NCI-H1048 (cell line): ENCODE measurements at regions not wholly inside any gene's neighbourhood (a gene's known extent, or its start where the extent isn't known, plus 50 kb on each side); places are given as distances from the start of the nearest gene placed in this dataset.
"Not testable (repeated sequence)": the region's sequence is repeated elsewhere in the genome, so short reads cannot be mapped to it uniquely, and the experiment has no call there.

Experiments
- DNase-seq: peaks from one replicate; lab custom pipeline; 2025; lab: John Stamatoyannopoulos, UW

- DNase-seq: no peak
These were observed 580.3 kb upstream of the CA10 start for GRCh38 chr17:52738791-52739190.

DNA sequence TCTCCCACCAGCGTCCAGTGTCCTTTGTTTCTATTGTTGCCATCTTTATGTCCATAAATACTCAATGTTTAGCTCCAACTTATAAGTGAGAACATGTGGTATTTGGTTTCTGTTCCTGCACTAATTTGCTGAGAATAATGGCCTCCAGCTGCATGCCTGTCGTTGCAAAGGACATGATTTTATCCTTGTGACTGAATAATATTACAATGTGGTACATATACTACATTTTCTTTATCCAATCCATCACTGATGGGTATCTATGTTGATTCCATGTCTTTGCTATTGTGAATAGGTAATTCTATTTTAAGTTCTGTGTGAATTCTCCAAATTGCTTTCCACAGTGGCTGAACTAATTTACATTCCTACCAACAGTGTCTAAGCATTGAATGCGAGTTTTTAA, 578.6 kb upstream of the CA10 start:
- DNase-seq: no peak

GRCh38 chr17:52732841-52733240, 574.3 kb upstream of the CA10 start:
- DNase-seq: no peak

DNA sequence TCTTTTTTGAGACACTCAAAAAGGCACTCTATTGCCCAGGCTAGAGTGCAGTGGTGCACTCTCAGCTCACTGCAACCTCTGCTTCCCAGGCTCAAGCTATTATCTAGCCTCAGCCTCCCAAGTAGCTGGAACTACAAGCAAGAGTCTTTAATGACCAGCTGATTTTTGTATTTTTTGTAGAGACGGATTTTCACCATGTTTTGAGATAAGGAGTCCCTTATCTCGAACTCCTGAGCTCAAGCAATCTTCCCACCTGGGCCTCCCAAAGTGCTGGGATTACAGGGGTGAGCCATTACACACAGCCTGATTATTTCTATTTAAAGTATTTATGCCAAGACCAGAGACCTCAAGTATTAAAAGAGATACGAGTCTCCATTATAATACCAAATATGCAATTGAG, 566.1 kb upstream of the CA10 start:
- DNase-seq: no peak

DNA sequence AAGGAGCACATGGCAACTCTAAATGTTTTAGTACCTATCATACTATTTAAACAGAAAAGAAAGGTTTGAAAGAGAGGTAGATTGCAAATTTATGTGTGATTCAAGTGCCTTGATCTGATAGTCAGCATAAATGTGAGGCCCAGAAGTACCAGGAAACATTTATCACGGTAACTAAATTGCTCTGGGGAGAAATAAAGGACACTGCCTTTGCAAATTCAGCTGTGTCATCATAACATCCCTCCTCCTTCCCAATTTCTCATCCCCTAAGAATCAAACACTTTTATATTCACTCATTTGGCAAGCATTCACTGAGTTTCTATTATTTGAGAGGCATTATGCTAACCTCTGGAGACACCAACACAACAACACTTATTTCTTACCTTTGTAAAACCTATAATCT, 563.4 kb upstream of the CA10 start:
- no peak for DNase-seq

DNA sequence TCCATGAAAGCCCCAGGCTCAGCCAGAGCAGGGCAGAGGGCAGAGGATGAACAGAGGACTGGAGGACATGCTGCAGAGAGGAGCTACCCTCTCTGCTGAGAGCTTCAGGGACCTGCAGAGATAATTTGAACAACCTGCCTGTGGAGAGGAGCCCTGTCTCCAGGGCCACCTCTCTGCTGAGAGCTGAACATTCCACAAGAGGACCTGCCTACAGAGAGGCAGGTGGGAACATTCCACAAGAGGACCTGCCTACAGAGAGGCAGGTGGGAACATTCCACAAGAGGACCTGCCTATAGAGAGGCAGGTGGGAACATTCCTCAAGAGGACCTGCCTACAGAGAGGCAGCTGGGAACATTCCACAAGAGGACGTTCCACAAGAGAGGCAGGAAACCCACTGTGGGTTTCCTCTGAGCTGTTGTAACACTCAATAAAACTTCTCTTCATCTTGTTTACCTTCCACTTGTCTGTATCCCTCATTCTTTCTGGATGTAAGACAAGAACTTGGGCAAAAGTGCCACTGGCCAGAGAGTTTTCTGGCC, 551.9 kb upstream of the CA10 start:
- no peak for DNase-seq

- DNase-seq: no peak
These were observed 551.2 kb upstream of the CA10 start for GRCh38 chr17:52709724-52710123.

- DNase-seq: no peak
These were observed 537.8 kb upstream of the CA10 start for GRCh38 chr17:52696362-52696761.

GRCh38 chr17:52686140-52686539, 527.6 kb upstream of the CA10 start:
- DNase-seq: no peak

DNA sequence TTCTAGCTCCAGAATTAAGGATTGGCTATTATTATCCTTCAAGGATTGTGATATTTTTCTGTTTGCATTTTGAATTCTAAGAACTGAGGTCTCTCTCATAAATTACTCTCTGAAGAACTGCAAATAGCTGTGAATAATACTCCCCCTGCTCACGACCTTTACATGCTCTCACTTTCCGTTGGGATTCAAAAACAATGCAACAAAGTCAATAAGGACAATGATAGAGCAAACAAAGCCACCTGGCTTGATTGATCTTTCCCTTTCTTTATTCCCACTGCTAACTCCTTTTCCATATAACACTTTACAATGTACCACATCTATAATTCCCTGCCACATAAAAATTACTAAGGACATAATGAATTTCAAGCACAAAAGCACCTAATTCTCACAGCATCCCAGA, 523.0 kb upstream of the CA10 start:
- no peak for DNase-seq

GRCh38 chr17:52678211-52678610, 519.7 kb upstream of the CA10 start:
- no peak for DNase-seq

DNA sequence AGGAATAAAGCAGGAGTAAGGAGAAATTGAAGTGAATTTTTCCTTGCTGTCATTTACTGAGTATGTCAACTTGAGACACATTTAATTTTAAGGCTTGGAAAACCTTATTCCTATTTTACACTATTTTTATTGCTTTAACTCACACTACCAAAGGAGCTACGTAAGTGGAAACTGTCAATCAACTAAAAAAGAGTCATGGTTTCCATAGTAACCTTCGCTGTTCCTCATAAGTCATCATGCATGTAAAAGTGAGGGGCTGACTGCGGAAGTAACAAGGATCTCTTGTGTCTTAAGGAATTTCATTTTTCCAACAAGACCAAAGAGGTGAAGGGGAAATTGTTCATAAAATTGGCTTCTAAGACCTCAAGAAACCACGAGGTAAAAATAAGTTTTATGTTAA, 516.2 kb upstream of the CA10 start:
- DNase-seq: no peak

DNA sequence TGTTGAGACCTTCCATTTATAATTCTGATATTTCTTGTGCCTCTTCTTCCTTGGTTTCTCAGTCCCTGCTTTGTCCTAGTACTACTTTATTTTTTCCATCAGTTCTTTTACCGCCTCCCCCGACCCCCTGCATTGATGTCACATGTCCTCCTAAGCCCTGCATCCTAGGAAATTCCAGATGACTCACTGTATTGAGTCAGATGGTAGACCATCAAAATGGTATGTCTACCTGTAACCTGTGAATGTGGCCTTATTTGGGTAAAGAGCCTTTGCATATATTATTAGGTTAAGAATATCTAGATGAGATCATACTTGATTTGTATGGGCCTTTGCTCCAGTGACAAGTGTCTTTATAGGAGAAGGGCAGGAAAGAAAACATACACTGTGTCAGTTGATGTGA, 515.3 kb upstream of the CA10 start:
- no peak for DNase-seq

DNA sequence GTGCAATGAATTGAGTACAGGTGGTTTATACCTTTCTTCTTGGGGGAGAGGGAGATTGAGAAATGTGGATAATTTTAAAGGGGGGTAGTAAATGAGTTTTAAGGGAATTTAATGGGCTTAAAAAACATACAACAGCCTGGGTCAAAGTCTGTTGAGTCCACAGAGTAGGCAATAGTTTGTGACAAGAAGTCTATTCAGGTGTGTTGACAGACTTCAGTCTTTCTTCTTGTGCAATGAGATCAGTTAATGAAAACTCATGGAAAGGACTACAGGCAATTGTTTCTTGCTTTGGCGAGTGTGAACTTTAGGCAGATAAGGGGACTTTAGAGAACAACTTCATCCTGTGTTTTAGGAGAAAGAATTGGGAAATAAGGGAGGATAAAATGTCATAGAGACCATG, 507.8 kb upstream of the CA10 start:
- DNase-seq: no peak

- DNase-seq: no peak
These were observed 502.2 kb upstream of the CA10 start for GRCh38 chr17:52660692-52661091.

DNA sequence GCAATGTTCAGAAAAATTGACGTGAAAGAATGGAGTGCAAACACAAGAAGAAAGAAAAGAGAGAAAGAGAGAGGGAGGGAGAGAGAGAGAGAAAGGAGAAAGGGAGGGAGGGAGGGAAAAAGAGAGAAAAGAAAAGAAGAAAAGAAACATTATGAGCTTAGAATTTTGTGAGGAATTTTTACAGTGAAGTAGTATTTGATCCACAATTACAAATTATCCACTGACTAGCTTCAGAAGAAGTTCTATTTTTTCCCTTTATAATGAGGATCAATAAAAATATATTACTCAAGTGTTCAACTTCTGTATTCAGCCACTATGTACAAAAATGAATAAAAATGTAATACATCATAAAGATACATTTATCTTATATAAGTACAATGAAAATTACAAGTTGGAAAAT, 494.5 kb upstream of the CA10 start:
- DNase-seq: no peak

DNA sequence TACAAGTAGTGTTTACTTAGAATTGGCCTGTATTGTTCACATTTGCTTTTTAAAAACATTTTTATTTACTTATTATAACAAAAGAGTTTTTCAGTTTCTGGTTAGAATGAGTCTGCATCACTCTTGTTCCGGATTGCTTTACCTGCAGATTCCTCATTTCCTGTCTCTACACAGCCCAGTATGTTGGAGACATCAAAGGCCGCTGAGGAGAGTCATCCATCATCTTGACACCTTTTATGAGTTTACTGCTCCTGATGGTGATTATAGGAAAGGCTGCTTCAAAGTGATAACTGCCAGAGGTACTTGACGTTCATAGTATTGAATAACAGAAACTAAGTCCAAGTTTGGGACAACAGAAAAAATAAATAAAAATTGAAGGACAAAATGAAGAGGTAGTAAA, 490.5 kb upstream of the CA10 start:
- no peak for DNase-seq

DNA sequence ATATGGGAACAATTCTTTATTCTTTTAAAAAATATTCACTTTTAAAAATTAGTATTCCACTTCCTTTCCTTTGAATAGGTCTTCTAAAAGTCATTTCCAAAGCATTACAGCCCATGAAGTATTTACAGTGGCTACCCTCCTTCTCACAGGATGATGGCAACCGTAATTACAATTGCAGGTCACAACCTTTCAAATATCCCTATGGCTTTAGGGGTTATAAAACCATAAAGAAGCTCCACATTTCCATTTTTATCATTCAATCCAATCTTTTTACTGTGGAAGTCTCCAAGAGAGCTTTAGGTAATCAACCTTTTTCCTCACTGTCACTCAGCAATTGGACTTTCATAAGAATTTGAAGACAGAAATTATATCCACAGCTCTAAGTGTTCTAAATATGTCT, 488.9 kb upstream of the CA10 start:
- no peak for DNase-seq

DNA sequence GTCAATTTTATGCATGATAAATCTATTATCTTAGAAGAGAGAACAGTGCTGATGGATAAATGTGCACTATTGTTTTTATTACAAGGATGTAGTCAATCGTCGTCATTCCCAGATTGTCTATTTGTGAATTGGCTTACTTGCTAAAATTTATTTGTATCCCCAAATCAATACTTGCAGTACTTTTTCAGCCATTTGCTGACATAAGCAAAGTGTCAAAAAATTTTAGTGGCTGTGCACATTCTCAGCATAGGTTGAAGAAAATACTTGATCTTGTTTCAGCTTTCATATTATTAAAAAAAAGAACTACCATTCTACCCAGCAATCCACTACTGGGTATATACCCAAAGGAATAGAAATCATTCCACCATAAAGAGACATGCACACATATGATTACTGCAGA, 477.9 kb upstream of the CA10 start:
- DNase-seq: no peak

DNA sequence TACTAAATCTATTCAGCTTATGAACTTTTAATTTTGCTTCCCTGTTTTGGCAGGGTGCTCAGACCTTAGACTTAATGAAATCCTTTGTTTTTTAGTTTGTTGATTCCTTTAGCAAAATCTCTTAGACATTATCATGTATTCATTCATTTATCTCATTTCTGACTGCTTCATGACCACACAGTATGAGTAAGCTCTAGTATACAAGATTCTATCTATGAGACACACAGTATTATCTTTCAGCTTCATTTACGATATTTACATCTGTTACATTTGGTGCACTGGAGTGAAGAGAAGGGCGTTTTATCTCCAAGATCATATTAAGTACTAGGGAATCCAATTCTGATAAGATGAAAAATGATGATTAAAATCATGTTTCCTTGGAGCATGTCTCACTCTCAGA, 448.1 kb upstream of the CA10 start:
- DNase-seq: no peak

DNA sequence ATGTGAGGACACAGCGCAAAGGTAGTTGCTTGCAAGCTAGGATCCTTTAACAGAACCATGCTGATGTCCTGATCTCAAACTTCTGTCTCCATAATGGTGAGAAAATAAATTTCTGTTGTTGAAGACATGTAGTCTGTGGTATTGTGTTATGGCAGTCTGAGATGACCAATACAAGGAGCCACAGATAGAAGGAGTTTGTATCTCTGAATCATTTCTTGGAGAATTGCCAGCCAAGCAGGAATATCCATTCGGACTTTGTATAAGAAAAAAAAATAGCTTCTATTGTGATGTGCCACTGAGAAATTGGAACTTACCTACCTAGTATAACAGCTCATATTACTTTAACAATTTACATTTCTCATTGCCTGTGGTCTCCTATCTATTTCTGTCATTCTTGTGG, 447.6 kb upstream of the CA10 start:
- DNase-seq: no peak

DNA sequence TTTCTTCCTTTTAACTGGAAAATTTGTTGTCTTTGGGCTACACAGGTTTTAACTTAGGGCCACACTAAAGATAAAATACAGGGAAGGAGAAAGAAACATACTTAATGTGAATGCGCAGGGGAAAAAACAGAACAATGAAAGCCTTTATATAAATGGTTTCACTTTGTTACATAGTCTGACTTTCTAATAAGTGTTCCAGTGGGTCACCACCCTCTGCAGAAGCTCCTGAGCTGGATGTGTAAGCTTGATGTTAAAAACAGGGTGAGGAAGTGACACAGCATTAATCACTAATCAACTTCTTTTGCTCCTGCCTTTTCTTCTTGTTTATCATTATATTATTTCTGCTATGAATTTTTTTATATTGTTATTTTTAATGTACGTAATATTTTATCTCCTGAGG, 445.6 kb upstream of the CA10 start:
- no peak for DNase-seq

DNA sequence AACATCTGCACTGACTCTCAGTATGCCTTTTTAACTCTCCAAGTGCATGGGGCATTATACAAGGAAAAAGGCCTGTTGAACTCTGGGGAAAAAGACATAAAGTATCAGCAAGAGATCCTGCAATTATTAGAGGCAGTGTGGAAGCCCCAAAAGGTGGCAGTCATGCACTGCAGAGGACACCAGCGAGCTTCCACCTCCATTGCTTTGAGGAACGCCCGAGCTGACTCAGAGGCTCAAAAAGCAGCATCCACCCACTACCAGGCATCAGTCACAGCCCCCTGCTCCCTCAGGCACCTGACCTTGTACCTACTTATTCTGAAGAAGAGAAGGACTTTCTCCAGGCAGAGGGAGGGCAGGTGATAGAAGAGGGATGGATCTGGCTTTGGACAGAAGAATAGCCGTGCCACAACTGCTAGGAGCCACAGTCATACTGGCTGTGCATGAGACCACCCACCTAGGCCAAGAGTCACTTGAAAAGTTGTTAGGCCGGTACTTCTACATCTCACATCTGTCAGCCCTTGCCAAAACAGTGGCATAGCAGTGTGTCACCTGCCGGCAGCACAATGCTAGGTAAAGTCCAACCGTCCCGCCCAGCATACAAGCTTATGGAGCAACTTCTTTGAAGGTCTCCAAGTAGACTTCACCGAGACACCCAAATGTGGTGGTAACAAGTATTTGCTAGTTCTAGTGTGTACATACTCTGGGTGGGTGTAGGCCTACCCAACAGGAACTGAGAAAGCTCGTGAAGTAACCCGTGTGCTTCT, 439.1 kb upstream of the CA10 start:
- DNase-seq: not testable (repeated sequence)

DNA sequence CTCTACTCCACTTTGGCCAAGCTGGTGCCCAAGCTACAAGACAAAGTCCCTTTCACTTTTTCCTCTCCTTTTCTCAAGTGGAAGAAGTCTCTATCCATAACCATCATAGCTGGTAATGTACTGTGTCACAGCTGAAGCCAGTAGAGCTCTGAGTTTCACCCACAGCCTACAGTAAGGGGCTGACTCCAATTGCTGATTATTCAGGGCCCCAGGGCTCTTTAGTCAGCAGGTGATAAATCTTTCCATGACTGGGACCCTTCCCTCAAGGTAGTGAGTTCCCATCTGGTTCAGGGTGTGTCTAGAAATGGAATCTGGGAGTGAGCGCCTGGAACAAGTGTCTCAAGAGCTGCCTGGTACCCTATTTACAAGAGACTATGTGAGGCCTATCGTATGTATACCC, 436.0 kb upstream of the CA10 start:
- no peak for DNase-seq
